Activated T-helper 2 cell treated with anti-CD3 and anti-CD28 coated beads, Interferon-gamma antibody, Interleukin-2, Interleukin-4, amounts not matched to agents 10 μg/mL and 5 μg/mL and 100 μg/mL, durations not matched to agents 14 hours and 24 hours and 36 hours (primary cell): ENCODE measurements at regions not wholly inside any gene's neighbourhood (a gene's known extent, or its start where the extent isn't known, plus 50 kb on each side); places are given as distances from the start of the nearest gene placed in this dataset.

Experiments used
- DNase-seq: peaks from one replicate; pipeline ENCODE4 v3.0.0; 2021; ENCODE audit warnings: low spot score
- H3K27ac Mint-ChIP-seq: one replicate; pipeline ENCODE4 v1.8.0; 2021; ENCODE audit warnings: mixed read lengths
- H3K27me3 Mint-ChIP-seq: one replicate; pipeline ENCODE4 v1.8.0; 2021; ENCODE audit warnings: low read depth, mixed read lengths
- H3K36me3 Mint-ChIP-seq: one replicate; pipeline ENCODE4 v1.8.0; 2021; ENCODE audit warnings: low read depth, mixed read lengths
- H3K4me1 Mint-ChIP-seq: one replicate; pipeline ENCODE4 v1.8.0; 2021; ENCODE audit warnings: low read depth, mixed read lengths
- H3K4me3 Mint-ChIP-seq: one replicate; pipeline ENCODE4 v1.8.0; 2021; ENCODE audit warnings: low read depth, mild to moderate bottlenecking, moderate library complexity, mixed read lengths
- H3K9me3 Mint-ChIP-seq: one replicate; pipeline ENCODE4 v1.8.0; 2021; ENCODE audit warnings: mixed read lengths
- intact Hi-C: fragments of 100-400 bp; cut with micrococcal nuclease; formaldehyde crosslinking; loops from one replicate; pipeline ENCODE4 v1.15.1; 2023

DNA sequence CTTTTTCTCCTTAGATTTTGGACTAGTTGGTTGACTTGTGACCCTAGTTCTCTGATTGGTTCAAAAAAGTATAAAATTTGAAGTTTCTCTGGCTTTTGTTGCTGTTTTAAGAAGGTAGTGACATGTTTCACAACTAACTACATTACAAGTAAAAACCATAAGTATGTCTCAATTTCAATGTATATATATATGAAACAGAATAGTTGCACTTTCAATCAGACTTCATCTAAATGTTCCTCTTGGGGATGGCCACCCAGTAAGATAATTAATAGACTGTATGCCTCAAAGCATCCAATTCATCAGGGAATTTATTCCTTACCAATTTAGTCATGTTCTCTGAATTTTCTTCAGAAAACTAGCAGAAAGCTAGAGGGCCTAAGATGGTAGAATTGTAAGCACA lies 259.7 kb downstream of the RPRM start:
- no peaks in the 10 kb centered on the region for H3K27me3 Mint-ChIP-seq
- DNase-seq: no peak
- no peak overlapping the region for H3K4me3 Mint-ChIP-seq
- H3K27ac Mint-ChIP-seq: no peak overlapping the region
- no peaks in the 10 kb centered on the region for H3K9me3 Mint-ChIP-seq
- H3K36me3 Mint-ChIP-seq: no peaks in the 10 kb centered on the region
- intact Hi-C loops: no loop called here
- H3K4me1 Mint-ChIP-seq: no peaks in the 10 kb centered on the region

DNA sequence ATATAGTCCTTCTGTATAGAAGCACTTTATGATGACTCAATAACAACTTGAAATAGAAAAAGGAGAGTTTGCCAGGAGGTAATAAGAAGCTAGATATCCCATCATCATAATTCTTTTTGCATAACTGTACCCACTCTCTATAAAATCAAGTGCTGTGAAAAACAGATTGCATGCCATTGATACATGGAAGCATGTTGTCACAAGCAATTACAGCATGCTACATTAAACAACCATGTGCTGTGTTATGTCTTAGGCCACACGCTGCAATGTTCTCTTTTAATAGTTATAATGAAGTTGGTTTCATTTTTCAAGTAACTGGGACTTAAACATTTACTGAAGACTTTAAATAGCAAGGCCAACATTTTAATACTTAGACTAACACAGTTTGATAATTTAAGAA lies 264.2 kb downstream of the RPRM start:
- Mint-ChIP-seq H3K9me3 (no peaks in the 10 kb centered on the region), H3K36me3 (no peaks in the 10 kb centered on the region), H3K27ac (no peak overlapping the region), H3K27me3 (no peaks in the 10 kb centered on the region), H3K4me3 (no peak overlapping the region), H3K4me1 (no peaks in the 10 kb centered on the region)
- intact Hi-C loops: no loop called here
- no peak for DNase-seq

DNA sequence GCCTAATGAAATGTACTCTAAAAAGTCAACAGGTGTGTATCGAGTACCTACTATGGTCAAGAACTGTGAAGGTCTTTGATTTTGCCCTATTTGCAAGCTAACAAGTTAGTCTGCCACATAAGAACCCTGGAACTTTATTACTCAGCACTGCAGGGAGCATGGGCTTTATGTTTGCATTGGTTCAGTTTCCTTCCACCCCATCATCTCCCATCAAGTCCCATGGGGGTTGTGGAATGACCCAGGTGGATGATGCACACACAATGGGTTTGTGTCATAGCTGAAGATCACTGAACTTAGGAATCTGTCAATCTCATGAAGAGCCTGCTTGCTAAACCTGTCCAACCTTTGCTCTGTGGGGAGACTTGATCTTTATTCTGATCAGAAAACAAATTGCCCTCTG lies 265.5 kb downstream of the RPRM start:
- Mint-ChIP-seq H3K9me3 (no peaks in the 10 kb centered on the region), H3K36me3 (no peaks in the 10 kb centered on the region), H3K27ac (no peak overlapping the region), H3K27me3 (no peaks in the 10 kb centered on the region), H3K4me3 (no peak overlapping the region), H3K4me1 (no peaks in the 10 kb centered on the region)
- DNase-seq: no peak
- intact Hi-C loops: no loop called here

DNA sequence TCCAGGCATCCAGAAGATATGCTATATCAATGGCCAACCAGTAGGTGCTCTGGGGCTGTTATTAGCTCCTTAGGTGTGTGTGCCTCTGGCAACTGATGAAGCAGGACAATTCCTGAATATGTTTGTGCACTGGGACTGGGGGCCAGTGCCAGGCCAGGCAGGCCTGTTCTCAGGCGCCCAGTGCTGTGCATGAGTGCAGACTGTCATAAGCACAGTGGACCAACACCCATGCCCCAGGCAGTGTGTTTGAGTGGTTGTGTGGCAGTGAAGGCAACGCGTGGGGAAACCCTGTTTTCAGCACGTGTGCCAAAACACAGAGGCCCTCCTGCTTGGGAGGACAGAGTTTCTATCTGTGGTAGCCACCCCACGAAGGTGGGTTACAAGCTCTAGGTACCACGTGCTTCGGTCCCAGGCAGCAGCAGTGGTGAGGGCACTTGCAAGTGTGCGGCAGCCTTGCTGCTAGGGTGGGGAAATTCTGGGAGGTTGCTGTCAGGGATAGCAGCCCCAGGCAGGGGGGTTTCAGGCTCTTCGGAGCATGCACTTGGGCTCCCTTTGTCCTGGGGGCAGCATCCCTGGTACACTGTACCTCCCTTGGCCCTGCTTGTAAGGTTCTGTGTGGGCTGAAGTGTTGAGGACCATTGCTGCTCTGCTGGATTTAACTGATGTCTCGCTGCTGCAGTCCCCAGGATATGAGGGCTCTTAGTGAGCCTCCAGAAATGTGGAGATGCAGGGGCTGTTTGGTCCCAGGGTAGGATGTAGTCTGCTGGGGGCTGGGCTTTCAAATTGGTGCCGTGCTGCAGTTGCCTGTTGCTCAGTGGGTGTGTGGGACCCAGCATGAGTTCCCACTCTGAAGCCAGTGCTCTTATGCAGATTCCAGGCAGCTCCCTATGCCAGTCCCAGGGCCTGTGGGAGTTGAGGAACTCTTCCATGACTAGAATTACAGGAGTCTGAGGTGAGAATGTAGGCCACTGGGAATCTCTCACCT lies 280.9 kb downstream of the RPRM start:
- intact Hi-C loops: no loop called here
- Mint-ChIP-seq H3K36me3 (no peaks in the 10 kb centered on the region), H3K4me3 (no peak overlapping the region), H3K27me3 (no peaks in the 10 kb centered on the region), H3K27ac (no peak overlapping the region), H3K9me3 (peaks cover 23% of the 10 kb centered on the region), H3K4me1 (no peaks in the 10 kb centered on the region)
- no peak for DNase-seq

DNA sequence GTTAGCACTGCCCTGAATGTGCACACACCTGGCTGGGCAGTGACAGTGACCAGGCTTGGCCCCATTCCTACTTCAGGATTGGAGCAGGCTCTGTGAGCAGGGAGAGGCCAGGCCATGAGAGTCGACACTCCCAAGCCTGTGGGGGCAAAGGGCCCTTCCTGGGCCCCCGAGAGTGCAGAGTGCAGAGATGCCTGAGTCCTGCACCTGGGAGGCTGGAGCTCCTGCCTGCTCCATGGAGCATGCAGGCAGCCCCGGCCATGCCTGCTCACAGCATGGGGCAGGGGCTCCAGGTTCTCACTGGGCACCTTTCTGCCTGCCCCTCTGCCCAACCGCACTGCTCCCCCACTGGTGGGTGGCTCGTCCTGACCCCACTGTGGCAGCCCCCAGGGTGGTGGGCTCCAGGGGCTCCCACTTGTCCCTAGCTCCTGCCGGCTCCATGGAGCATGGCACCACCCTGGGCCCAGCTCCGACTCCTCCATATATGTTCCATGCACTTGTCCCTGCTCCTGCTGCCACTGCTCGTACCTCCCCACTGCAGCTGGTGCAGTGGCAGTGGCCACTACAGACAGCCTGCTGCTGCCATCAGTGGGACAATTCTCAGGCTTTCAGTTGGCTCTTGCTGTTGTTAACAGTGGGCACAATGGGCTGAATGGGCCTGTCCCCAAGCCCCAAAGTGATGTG lies 282.0 kb downstream of the RPRM start:
- Mint-ChIP-seq H3K4me3 (no peak overlapping the region), H3K9me3 (peaks cover 20% of the 10 kb centered on the region), H3K27me3 (no peaks in the 10 kb centered on the region), H3K27ac (no peak overlapping the region), H3K4me1 (no peaks in the 10 kb centered on the region), H3K36me3 (no peaks in the 10 kb centered on the region)
- intact Hi-C loops: no loop called here
- DNase-seq: no peak

DNA sequence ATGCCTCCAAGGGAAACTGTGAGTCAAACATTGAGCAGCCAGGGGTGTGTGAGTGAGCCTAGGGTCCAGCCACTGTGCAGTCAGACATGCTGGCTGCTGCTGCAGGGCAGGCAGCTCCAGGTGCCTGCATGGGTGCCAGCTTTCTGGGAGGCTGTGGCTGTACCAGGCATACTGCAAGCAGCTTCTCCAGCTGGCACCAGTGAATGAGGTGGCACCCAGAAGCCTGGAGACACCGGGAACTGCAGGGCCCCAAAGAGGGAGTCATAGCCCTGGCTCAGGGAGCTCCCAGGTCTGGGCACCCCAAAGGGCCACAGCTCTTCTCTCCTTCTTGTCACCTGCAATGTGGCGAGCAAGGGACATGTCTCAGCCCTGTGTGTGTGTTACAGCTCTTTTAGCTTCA lies 283.2 kb downstream of the RPRM start:
- intact Hi-C loops: no loop called here
- Mint-ChIP-seq H3K4me3 (no peak overlapping the region), H3K36me3 (no peaks in the 10 kb centered on the region), H3K9me3 (peaks cover 20% of the 10 kb centered on the region), H3K27ac (no peak overlapping the region), H3K4me1 (no peaks in the 10 kb centered on the region), H3K27me3 (no peaks in the 10 kb centered on the region)
- DNase-seq: no peak

DNA sequence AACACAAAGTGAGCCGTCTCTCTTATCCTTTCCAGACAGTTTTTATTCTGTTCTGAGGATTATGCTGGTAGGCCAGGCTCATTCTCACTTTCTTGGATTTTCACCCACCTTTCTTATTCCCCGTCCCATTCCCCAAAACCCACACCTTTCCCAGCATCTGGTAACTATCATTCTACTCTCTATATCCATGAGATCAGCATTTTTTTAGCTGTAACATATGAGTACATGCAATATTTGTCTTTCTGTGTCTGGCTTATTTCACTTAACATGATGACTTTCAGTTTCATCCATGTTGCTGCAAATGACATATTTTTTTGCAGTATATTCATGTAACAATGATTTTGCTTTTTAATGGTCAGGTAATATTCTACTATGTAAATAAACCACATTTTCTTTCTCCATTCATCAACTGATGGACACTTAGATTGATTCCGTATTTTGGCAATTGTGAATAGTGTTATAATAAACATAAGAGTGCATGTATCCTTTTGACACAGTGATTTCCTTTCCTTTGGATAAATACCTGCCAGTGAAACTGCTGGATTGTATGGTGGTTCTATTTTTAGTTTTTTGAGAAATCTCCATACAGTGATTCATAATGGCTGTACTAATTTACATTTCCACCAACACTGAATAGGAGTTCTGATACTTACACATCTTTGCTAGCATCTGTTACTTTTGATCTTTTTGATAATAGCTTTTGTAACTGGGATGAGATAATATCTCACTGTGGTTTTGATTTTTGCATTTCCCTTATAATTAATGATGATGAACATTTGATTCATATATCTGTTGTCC lies 289.3 kb downstream of the RPRM start:
- no peaks in the 10 kb centered on the region for H3K4me1 Mint-ChIP-seq
- no peak for DNase-seq

DNA sequence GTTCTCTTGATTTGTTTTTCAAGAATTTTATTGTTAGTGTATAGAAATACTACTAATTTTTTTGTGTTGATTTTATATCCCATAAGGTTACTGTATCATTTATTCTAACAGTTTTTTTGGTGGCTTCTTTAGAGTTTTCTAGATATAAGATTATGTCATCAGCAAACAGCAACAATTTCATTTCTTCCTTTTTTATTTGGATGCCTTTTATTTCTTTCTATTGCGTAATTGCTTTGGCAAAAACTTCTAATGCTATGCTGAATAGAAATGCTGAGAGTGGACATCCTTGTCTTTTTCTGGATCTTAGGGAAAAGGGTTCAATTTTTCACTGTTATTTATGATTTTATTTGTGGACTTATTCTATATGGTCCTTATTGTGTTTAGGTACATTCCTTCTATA lies 298.8 kb downstream of the RPRM start:
- no peak overlapping the region for H3K27ac Mint-ChIP-seq
- H3K4me1 Mint-ChIP-seq: no peaks in the 10 kb centered on the region
- no peak for DNase-seq
- no peak overlapping the region for H3K4me3 Mint-ChIP-seq
- H3K27me3 Mint-ChIP-seq: no peaks in the 10 kb centered on the region
- H3K36me3 Mint-ChIP-seq: no peaks in the 10 kb centered on the region
- H3K9me3 Mint-ChIP-seq: no peaks in the 10 kb centered on the region
- intact Hi-C loops: no loop called here

More for the DNA sequence above, 289.3 kb downstream of the RPRM start:
- no peak overlapping the region for H3K27ac Mint-ChIP-seq
- H3K9me3 Mint-ChIP-seq: peaks cover 11% of the 10 kb centered on the region
- no peaks in the 10 kb centered on the region for H3K36me3 Mint-ChIP-seq
- H3K27me3 Mint-ChIP-seq: no peaks in the 10 kb centered on the region
- intact Hi-C loops: no loop called here
- no peak overlapping the region for H3K4me3 Mint-ChIP-seq

DNA sequence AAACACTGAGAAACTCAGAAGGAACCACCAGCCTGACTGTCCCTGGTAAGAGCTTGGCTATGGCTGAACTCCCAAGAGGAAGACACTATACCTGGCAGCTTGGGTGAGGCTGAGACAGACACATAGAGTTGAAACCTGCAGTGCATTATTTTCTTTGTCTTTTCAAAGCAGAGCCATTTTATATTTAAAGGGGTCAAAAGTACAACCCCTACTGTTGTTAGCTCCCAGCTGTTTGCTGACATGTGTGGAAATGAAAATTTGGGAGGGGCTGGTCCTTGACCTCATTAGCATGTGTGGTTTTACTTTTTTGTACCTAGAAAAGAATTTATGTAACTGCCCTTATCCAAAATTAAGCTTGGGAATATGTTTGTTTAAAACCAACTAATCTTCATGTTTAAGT lies 309.0 kb downstream of the RPRM start:
- Mint-ChIP-seq H3K4me3 (no peak overlapping the region), H3K27ac (no peak overlapping the region), H3K4me1 (no peaks in the 10 kb centered on the region), H3K36me3 (no peaks in the 10 kb centered on the region), H3K9me3 (no peaks in the 10 kb centered on the region), H3K27me3 (no peaks in the 10 kb centered on the region)
- intact Hi-C loops: no loop called here
- no peak for DNase-seq

DNA sequence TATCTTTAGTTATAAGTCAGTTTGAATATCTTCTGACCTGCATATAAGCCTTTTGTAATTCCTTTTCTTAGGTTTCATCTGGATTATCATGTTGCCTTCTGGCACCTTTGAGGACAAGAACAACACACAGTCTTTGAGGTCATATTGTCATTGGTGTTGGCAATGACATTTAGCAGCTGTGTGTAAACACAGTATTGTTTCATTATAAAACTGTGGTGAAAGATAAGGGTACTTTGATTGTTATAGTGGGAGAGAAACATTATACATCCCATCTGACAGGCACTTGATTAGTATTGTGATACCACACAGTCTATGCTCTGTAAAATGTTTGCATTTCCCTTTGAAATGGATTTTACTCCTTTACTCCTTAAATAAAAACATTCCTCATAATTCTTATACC lies 313.5 kb downstream of the RPRM start:
- intact Hi-C loops: no loop called here
- Mint-ChIP-seq H3K27me3 (no peaks in the 10 kb centered on the region), H3K9me3 (no peaks in the 10 kb centered on the region), H3K27ac (no peak overlapping the region), H3K4me3 (no peak overlapping the region), H3K36me3 (no peaks in the 10 kb centered on the region), H3K4me1 (no peaks in the 10 kb centered on the region)
- no peak for DNase-seq

DNA sequence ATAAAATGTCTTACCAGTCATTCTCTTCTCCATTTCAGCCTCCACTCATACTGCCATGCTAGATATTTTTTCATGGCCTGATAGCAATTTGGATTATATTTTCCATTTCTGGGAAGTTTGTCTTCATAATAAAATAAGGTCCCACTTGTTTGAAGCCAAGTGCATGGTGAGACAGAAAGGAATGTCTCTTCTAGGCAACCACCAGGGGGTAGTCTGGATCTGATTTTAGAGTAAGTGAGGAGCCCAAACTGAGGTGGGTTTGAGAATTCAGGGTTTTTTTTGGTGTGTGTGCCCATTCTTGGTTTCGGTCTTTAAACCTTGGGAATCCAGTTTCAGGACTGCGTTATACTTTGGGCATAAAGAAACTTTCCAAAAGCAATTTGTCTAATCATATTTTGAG lies 315.5 kb downstream of the RPRM start:
- H3K4me1 Mint-ChIP-seq: no peaks in the 10 kb centered on the region
- intact Hi-C loops: loop anchor here (2.0 to 5.0 kb wide), 2 partner anchors 314 to 356 kb away; partner anchors contain the start of gene RPRM

DNA sequence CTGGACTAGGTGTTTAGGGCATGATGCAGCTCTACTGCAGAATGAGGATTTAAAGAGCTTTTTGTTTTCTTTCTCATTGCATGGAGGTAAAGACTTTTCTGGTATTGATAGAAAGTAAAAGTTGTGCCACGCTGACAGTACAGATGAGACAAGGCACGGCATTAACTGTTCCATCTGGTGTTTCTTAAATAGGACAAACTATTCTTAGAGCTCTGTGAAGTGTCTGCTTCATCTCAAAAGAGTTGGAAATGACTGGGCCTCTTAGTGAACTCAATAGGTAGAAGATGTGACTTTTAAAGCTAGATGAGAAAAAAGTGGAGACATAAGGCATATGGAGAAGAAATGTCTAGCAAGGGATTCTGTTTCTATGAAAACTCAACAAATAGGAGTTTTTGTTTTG lies 321.8 kb downstream of the RPRM start:
- no peak overlapping the region for H3K4me3 Mint-ChIP-seq
- H3K36me3 Mint-ChIP-seq: no peaks in the 10 kb centered on the region
- no peak for DNase-seq
- H3K9me3 Mint-ChIP-seq: no peaks in the 10 kb centered on the region
- H3K27ac Mint-ChIP-seq: no peak overlapping the region
- H3K4me1 Mint-ChIP-seq: no peaks in the 10 kb centered on the region
- intact Hi-C loops: no loop called here
- no peaks in the 10 kb centered on the region for H3K27me3 Mint-ChIP-seq

More for the DNA sequence above, 315.5 kb downstream of the RPRM start:
- Mint-ChIP-seq H3K9me3 (no peaks in the 10 kb centered on the region), H3K4me3 (no peak overlapping the region), H3K36me3 (no peaks in the 10 kb centered on the region), H3K27me3 (no peaks in the 10 kb centered on the region), H3K27ac (no peak overlapping the region)
- DNase-seq: no peak
